Left renal cortex interstitium (tissue), 4 donors: ENCODE measurements at regions not wholly inside any gene's neighbourhood (a gene's known extent, or its start where the extent isn't known, plus 50 kb on each side); places are given as distances from the start of the nearest gene placed in this dataset.
A peak's percentile ranks its signal among the peaks of the same experiment; 100 is the strongest.

ENCODE experiments used
- DNase-seq, 4 donors: peaks; one replicate each; pipeline ENCODE4 v3.0.0-alpha.2; 2013; ENCODE audit warnings: low read depth in 4 of 4, low spot score in 2 of 4, missing footprints in 1 of 4

GRCh38 chr3:146861262-146861661 is 256.1 kb upstream of the PLSCR5 start:
- no peak for DNase-seq

GRCh38 chr3:146854523-146854922 is 249.4 kb upstream of the PLSCR5 start:
- DNase-seq, result no peak

- no peak for DNase-seq
Observed at GRCh38 chr3:146851665-146852064, 246.5 kb upstream of the PLSCR5 start.

GRCh38 chr3:146845361-146845760 is 240.2 kb upstream of the PLSCR5 start:
- DNase-seq, result no peak

- DNase-seq, result no peak
Observed at GRCh38 chr3:146843476-146843875, 238.3 kb upstream of the PLSCR5 start.

- DNase-seq, result no peak
Observed at GRCh38 chr3:146839727-146840375, 234.7 kb upstream of the PLSCR5 start.

GRCh38 chr3:146838221-146838620 is 233.1 kb upstream of the PLSCR5 start:
- DNase-seq, result no peak

GRCh38 chr3:146834917-146835316 is 229.8 kb upstream of the PLSCR5 start:
- no peak for DNase-seq

GRCh38 chr3:146832857-146833458 is 227.8 kb upstream of the PLSCR5 start:
- DNase-seq, result no peak

- no peak for DNase-seq
Observed at GRCh38 chr3:146831659-146832058, 226.5 kb upstream of the PLSCR5 start.

GRCh38 chr3:146830231-146830630 is 225.1 kb upstream of the PLSCR5 start:
- no peak for DNase-seq

GRCh38 chr3:146827836-146828235 is 222.7 kb upstream of the PLSCR5 start:
- no peak for DNase-seq

- no peak for DNase-seq
Observed at GRCh38 chr3:146823622-146824021, 218.5 kb upstream of the PLSCR5 start.

GRCh38 chr3:146818866-146819265 is 213.7 kb upstream of the PLSCR5 start:
- DNase-seq, result no peak

GRCh38 chr3:146818301-146818700 is 213.2 kb upstream of the PLSCR5 start:
- DNase-seq, result no peak

GRCh38 chr3:146817704-146818103 is 212.6 kb upstream of the PLSCR5 start:
- peak in 1 of 4 donors; percentile 6 for DNase-seq

GRCh38 chr3:146814601-146815315 is 209.6 kb upstream of the PLSCR5 start:
- no peak for DNase-seq

- DNase-seq, result no peak
Observed at GRCh38 chr3:146813496-146813895, 208.3 kb upstream of the PLSCR5 start.

GRCh38 chr3:146803745-146804144 is 198.6 kb upstream of the PLSCR5 start:
- DNase-seq, result peak in 3 of 4 donors; percentile 9 to 18 (median 15)

- DNase-seq, result no peak
Observed at GRCh38 chr3:146801492-146801891, 196.3 kb upstream of the PLSCR5 start.

GRCh38 chr3:146800484-146800883 is 195.3 kb upstream of the PLSCR5 start:
- DNase-seq, result no peak

- DNase-seq, result no peak
Observed at GRCh38 chr3:146796078-146796477, 190.9 kb upstream of the PLSCR5 start.
